Hematopoietic multipotent progenitor cell treated with erythropoietin and hydrocortisone succinate and interleukin-3 and kit ligand, for 8 days (in vitro differentiated cells): ENCODE measurements at regions not wholly inside any gene's neighbourhood (a gene's known extent, or its start where the extent isn't known, plus 50 kb on each side); places are given as distances from the start of the nearest gene placed in this dataset.
"Not testable (repeated sequence)": the region's sequence is repeated elsewhere in the genome, so short reads cannot be mapped to it uniquely, and the experiment has no call there.

Source experiments
- DNase-seq: peaks from one replicate; pipeline ENCODE4 v3.0.0-alpha.2; 2015

- no peak for DNase-seq
Observed at GRCh38 chr6:50520326-50521266, 192.7 kb upstream of the TFAP2D start.

GRCh38 chr6:50524341-50524740, 189.0 kb upstream of the TFAP2D start:
- DNase-seq = no peak

- DNase-seq = no peak
Observed at GRCh38 chr6:50527985-50528384, 185.3 kb upstream of the TFAP2D start.

- DNase-seq = no peak
Observed at GRCh38 chr6:50539447-50539846, 173.9 kb upstream of the TFAP2D start.

- no peak for DNase-seq
Observed at GRCh38 chr6:50541941-50542340, 171.4 kb upstream of the TFAP2D start.

- no peak for DNase-seq
Observed at GRCh38 chr6:50543666-50544065, 169.7 kb upstream of the TFAP2D start.

- no peak for DNase-seq
Observed at GRCh38 chr6:50549026-50549425, 164.3 kb upstream of the TFAP2D start.

- DNase-seq = no peak
Observed at GRCh38 chr6:50549475-50549874, 163.9 kb upstream of the TFAP2D start.

- no peak for DNase-seq
Observed at GRCh38 chr6:50555982-50556381, 157.3 kb upstream of the TFAP2D start.

GRCh38 chr6:50565004-50565403, 148.3 kb upstream of the TFAP2D start:
- no peak for DNase-seq

- not testable (repeated sequence) for DNase-seq
Observed at GRCh38 chr6:50571230-50571629, 142.1 kb upstream of the TFAP2D start.

GRCh38 chr6:50585441-50586330, 127.6 kb upstream of the TFAP2D start:
- no peak for DNase-seq

- DNase-seq = no peak
Observed at GRCh38 chr6:50586331-50586675, 127.0 kb upstream of the TFAP2D start.

GRCh38 chr6:50589751-50590470, 123.4 kb upstream of the TFAP2D start:
- no peak for DNase-seq

- DNase-seq = no peak
Observed at GRCh38 chr6:50591135-50591534, 122.2 kb upstream of the TFAP2D start.

- DNase-seq = no peak
Observed at GRCh38 chr6:50600280-50600679, 113.0 kb upstream of the TFAP2D start.

GRCh38 chr6:50602292-50602691, 111.0 kb upstream of the TFAP2D start:
- peak; percentile 36 for DNase-seq

- no peak for DNase-seq
Observed at GRCh38 chr6:50608421-50608820, 104.9 kb upstream of the TFAP2D start.

GRCh38 chr6:50610562-50610961, 102.8 kb upstream of the TFAP2D start:
- no peak for DNase-seq

GRCh38 chr6:50635429-50635828, 77.9 kb upstream of the TFAP2D start:
- DNase-seq = no peak

GRCh38 chr6:50637267-50637666, 76.1 kb upstream of the TFAP2D start:
- no peak for DNase-seq

GRCh38 chr6:50649086-50649485, 64.2 kb upstream of the TFAP2D start:
- no peak for DNase-seq

- no peak for DNase-seq
Observed at GRCh38 chr6:50653253-50653652, 60.1 kb upstream of the TFAP2D start.
